ENCODE measurements at regions not wholly inside any gene's neighbourhood (a gene's known extent, or its start where the extent isn't known, plus 50 kb on each side); places are given as distances from the start of the nearest gene placed in this dataset.

DNA sequence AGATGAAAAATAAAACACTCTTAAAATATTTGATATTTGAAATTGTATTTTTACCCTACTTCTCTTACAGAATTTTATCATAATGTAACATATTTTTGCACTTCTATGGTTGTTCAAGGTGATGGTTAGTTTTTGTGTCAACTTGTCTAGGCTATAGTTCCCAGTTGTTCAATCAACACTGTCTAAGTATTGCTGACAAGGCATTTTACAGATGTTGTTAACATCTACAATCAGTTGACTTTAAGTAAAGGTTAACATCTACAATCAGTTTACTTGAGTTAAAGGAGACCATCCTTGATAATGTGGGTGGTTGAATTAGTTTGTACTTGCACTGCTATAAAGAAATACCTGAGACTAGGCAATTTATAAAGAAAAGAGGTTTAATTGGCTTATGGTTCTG is 206.5 kb downstream of the AEBP2 start:
- no peaks in the 10 kb centered on the region for H3K36me3 ChIP-seq
- no peaks in the 10 kb centered on the region for H3K9me3 ChIP-seq
- no peak overlapping the region for H3K4me3 ChIP-seq
- peaks cover 0 to 8% (median 0%) of the 10 kb centered on the region in 3 donors for H3K4me1 ChIP-seq
- no peak overlapping the region for H3K27ac ChIP-seq
- no peaks in the 10 kb centered on the region for H3K27me3 ChIP-seq
- no peak for DNase-seq
- TF ChIP-seq POLR2A (IDR thresholded peaks at IDR 0.05) (no peak), CTCF (IDR thresholded peaks at IDR 0.05) (no peak)
- intact Hi-C loops (cut with DNase I), result loop anchor here (10.0 kb wide), 1 partner anchor 141 kb away; no protein-coding TSS in a partner anchor

DNA sequence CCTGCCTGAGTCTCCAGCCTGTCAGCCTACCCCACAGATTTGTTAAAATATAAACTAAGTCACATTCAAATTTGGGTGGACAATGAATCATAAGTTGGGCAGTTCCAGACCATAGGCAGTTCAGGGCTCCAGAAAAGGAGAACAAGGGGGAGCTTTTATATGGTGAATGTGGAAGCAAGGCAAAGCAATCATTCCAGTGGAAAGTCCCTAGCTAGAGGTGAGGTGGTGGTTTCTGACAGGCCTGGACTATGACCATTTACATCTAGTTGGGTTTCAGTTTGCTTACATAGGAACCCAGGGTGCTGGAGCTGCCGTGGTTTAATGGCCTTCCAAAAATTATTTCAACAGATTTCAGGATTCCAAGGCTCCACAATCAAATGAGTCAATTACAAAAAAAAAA is 207.3 kb downstream of the AEBP2 start:
- intact Hi-C loops (cut with DNase I), result loop anchor here (10.0 kb wide), 1 partner anchor 142 kb away; no protein-coding TSS in a partner anchor
- Histone ChIP-seq H3K4me1 (peaks cover 0 to 8% (median 0%) of the 10 kb centered on the region in 3 donors), H3K27me3 (no peaks in the 10 kb centered on the region), H3K36me3 (no peaks in the 10 kb centered on the region), H3K27ac (no peak overlapping the region), H3K4me3 (no peak overlapping the region), H3K9me3 (no peaks in the 10 kb centered on the region)
- no peak for DNase-seq
- 50 to 65% methylated on average over 1 of the region's 1 CpG for WGBS, 2 donors
- no peak for TF ChIP-seq CTCF (IDR thresholded peaks at IDR 0.05)
- TF ChIP-seq POLR2A (IDR thresholded peaks at IDR 0.05), result no peak

DNA sequence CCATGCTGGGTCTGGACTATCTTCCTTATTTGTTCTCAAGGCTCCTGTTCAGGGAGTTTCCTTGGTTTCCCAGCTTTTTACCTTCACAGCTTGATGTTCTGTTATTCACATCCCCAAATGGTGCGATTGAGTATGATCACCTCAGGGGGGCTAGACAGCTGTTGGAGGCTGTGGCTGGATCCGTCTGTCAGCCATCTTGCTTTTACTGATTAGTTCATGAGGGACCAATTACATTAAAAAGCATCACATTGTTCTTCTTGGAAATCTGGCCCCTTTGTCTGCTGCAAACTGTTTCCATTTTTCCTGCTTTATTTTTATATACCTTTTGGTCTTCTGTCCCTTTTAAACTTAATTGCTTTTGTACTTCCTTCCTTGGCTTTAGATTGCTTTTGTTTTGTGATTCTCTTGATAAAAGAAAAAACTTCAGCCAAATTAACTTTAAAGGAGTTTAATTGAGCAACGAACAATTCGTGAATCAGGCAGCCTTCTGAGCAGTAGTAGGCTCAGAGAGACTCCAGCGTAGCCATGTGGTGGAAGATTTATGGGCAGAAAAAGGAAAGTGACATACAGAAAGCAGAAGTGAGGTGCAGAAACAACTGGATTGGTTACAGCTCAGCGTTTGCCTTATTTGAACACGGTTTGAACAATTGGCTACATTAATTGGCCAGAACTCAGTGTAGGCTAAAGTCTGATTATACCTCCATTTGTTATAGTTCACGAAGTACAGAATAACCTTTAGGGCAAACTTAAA is 208.7 kb downstream of the AEBP2 start:
- no peak overlapping the region for H3K4me3 ChIP-seq
- WGBS, 2 donors, result 30 to 35% methylated on average over 7 to 8 of the region's 8 CpGs
- H3K36me3 ChIP-seq, result no peaks in the 10 kb centered on the region
- no peak overlapping the region for H3K27ac ChIP-seq
- no peak for DNase-seq
- H3K4me1 ChIP-seq, result peaks cover 0 to 8% (median 0%) of the 10 kb centered on the region in 3 donors
- no peaks in the 10 kb centered on the region for H3K9me3 ChIP-seq
- H3K27me3 ChIP-seq, result no peaks in the 10 kb centered on the region
- intact Hi-C loops (cut with DNase I), result loop anchor here (10.0 kb wide), 1 partner anchor 143 kb away; no protein-coding TSS in a partner anchor
- no peak for TF ChIP-seq CTCF (IDR thresholded peaks at IDR 0.05)
- no peak for TF ChIP-seq POLR2A (IDR thresholded peaks at IDR 0.05)

DNA sequence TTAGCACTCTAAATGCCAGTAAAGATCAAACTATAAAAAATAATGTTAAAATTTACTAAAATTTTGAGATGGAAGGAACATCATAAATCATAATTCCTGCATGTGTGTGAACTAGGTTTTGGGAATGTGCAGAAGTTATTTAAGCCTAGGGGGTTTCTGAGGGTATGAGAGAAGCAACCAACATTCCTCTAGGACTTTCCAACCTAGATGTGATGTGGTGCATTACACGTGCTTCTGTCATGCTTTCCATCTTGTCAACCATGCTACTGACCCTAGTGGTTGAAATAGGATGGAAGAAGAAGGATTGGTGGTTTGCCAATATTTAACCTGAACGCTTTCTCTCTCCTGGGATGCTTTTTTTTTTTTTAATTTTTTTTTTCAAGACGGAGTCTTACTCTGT is 209.3 kb downstream of the AEBP2 start:
- TF ChIP-seq CTCF (IDR thresholded peaks at IDR 0.05) (no peak), POLR2A (IDR thresholded peaks at IDR 0.05) (no peak)
- 61 to 90% methylated on average over 3 of the region's 3 CpGs for WGBS, 2 donors
- no peaks in the 10 kb centered on the region for H3K27me3 ChIP-seq
- no peaks in the 10 kb centered on the region for H3K9me3 ChIP-seq
- intact Hi-C loops (cut with DNase I), result loop anchor here (10.0 kb wide), 1 partner anchor 144 kb away; no protein-coding TSS in a partner anchor
- DNase-seq, result no peak
- peaks cover 0 to 3% (median 0%) of the 10 kb centered on the region in 3 donors for H3K4me1 ChIP-seq
- no peaks in the 10 kb centered on the region for H3K36me3 ChIP-seq
- no peak overlapping the region for H3K4me3 ChIP-seq
- no peak overlapping the region for H3K27ac ChIP-seq

- WGBS, 2 donors, result 27 to 49% methylated on average over 2 of the region's 2 CpGs
- no peak for DNase-seq
These were observed 213.1 kb downstream of the AEBP2 start for GRCh38 chr12:19652386-19652785.

More at GRCh38 chr12:19652386-19652785, 213.1 kb downstream of the AEBP2 start:
- Histone ChIP-seq H3K9me3 (no peaks in the 10 kb centered on the region), H3K36me3 (no peaks in the 10 kb centered on the region), H3K27me3 (no peaks in the 10 kb centered on the region), H3K4me1 (peaks cover 0 to 9% (median 0%) of the 10 kb centered on the region in 3 donors), H3K4me3 (no peak overlapping the region), H3K27ac (peak overlapping the region in 2 of 4 donors; percentile 10 to 27)
- TF ChIP-seq CTCF (IDR thresholded peaks at IDR 0.05), result no peak
- TF ChIP-seq POLR2A (IDR thresholded peaks at IDR 0.05), result no peak
- intact Hi-C loops (cut with DNase I), result no loop called here
